ENCODE measurements at regions not wholly inside any gene's neighbourhood (a gene's known extent, or its start where the extent isn't known, plus 50 kb on each side); places are given as distances from the start of the nearest gene placed in this dataset.

GRCh38 chr11:13225038-13226001 is 52.3 kb upstream of the BMAL1 start:
- TF ChIP-seq YY1 (IDR thresholded peaks at IDR 0.05; ENCODE audit: insufficient read depth, insufficient read length) (no peak), SUZ12 (IDR thresholded peaks at IDR 0.05; ENCODE audit: extremely low read depth, insufficient read depth, insufficient read length) (no peak), ZNF274 (IDR thresholded peaks at IDR 0.05; ENCODE audit: low read depth, low read length) (no peak)
